Sigmoid colon (tissue), 4 donors: ENCODE measurements at regions not wholly inside any gene's neighbourhood (a gene's known extent, or its start where the extent isn't known, plus 50 kb on each side); places are given as distances from the start of the nearest gene placed in this dataset.

Experiments
- CTCF ChIP-seq, 4 experiments: fragments of 450-650 bp in 3 of 4; fragments of 200-600 bp in 1 of 4; IDR thresholded peaks; one replicate each; pipeline ENCODE4 v1.5.1; 2016 to 2019; ENCODE audit warnings: antibody characterized with exemption in 4 of 4, mild to moderate bottlenecking in 3 of 4, moderate library complexity in 2 of 4
- POLR2A ChIP-seq, 2 donors: fragments of 450-650 bp; IDR thresholded peaks; one replicate each; pipeline ENCODE4 v1.6.1; 2016; ENCODE audit warnings: antibody characterized with exemption in 2 of 2, mild to moderate bottlenecking in 2 of 2, moderate library complexity in 2 of 2
- POLR2AphosphoS5 ChIP-seq, 4 donors: sonication (generic); formaldehyde crosslinking; IDR thresholded peaks; one replicate each; pipeline ENCODE4 v1.6.1; 2017; ENCODE audit warnings: antibody characterized with exemption in 4 of 4

- no peak for TF ChIP-seq POLR2AphosphoS5 (IDR thresholded peaks at IDR 0.05)
- TF ChIP-seq CTCF (IDR thresholded peaks at IDR 0.05): no peak
- TF ChIP-seq POLR2A (IDR thresholded peaks at IDR 0.05): no peak
These were observed 197.8 kb downstream of the ZNF648 start for GRCh38 chr1:181863736-181864135.
